SJCRH30 (cell line): ENCODE measurements at regions not wholly inside any gene's neighbourhood (a gene's known extent, or its start where the extent isn't known, plus 50 kb on each side); places are given as distances from the start of the nearest gene placed in this dataset.
"Not testable (repeated sequence)": the region's sequence is repeated elsewhere in the genome, so short reads cannot be mapped to it uniquely, and the experiment has no call there.

ENCODE experiments used
- DNase-seq, 2 experiments: peaks; one replicate each; pipeline ENCODE4 v3.0.0-alpha.2; 2015 to 2020
- H3K27ac ChIP-seq: fragments of 250-450 bp; sonication (Bioruptor Pico); 2 replicates; pipeline ENCODE4 v1.5.1; 2020; ENCODE audit warnings: mild to moderate bottlenecking, moderate library complexity
- H3K27me3 ChIP-seq: fragments of 250-450 bp; sonication (Bioruptor Pico); 2 replicates; pipeline ENCODE4 v1.5.1; 2020; ENCODE audit warnings: mild to moderate bottlenecking, moderate library complexity
- H3K36me3 ChIP-seq: fragments of 250-450 bp; sonication (Bioruptor Pico); 2 replicates; pipeline ENCODE4 v1.5.1; 2020; ENCODE audit warnings: mild to moderate bottlenecking, moderate library complexity
- H3K4me1 ChIP-seq: fragments of 250-450 bp; sonication (Bioruptor Pico); 2 replicates; pipeline ENCODE4 v1.5.1; 2020; ENCODE audit warnings: mild to moderate bottlenecking, moderate library complexity
- H3K4me3 ChIP-seq: fragments of 250-450 bp; sonication (Bioruptor Pico); 2 replicates; pipeline ENCODE4 v1.5.1; 2020; ENCODE audit warnings: mild to moderate bottlenecking, moderate library complexity
- H3K9me3 ChIP-seq: fragments of 250-450 bp; sonication (Bioruptor Pico); replicated peaks from 2 replicates; pipeline ENCODE4 v1.5.1; 2020; ENCODE audit warnings: mild to moderate bottlenecking, moderate library complexity

DNA sequence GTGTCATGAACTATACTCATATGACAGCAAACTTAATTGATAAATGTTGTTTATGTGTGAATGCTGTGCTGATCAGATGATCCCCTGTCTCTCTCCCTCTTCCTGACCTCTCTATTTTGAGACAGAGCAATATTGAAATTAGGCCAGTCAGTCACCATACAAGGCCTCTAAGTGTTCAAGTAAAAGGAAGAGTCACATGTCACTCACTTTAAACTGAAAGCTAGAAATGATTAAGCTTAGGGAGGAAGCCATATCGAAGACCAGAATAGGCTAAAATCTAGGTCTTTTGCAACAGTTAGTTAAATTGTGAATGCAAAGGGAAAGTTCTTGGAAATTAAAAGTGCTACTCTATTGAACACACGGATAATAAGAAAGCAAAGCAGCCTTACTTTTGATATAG, 498.6 kb downstream of the ZPLD1 start:
- H3K4me3 ChIP-seq: no peak overlapping the region

DNA sequence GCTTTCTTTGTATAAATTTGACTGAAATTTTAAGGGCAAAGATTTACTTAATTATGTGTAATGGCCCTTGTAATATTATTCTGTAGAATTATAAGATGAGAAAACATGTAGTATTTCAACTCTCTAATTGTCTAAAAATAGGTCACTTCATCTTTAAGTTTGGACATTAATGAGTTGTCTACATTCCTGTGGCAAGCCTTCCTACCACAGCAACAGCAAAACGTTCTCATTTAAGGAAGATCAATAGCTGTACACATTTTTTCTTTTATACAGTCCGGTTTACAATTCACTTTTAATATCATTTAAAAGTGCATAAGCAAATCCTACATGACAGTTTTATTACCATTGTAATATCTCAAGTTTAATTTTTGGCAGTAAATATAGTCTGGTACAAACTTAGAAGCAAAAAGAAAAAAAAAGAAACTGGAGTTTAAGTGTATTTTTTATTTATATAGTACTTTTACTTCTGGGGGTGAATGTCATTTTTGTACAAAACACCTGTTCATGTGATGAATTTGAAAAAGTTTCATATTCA, 501.8 kb downstream of the ZPLD1 start:
- DNase-seq: no peak
- Histone ChIP-seq H3K36me3 (no peaks in the 10 kb centered on the region), H3K9me3 (no peaks in the 10 kb centered on the region), H3K4me3 (no peak overlapping the region), H3K27me3 (no peaks in the 10 kb centered on the region), H3K4me1 (no peaks in the 10 kb centered on the region), H3K27ac (no peak overlapping the region)

More for the DNA sequence above, 498.6 kb downstream of the ZPLD1 start:
- no peaks in the 10 kb centered on the region for H3K9me3 ChIP-seq
- H3K4me1 ChIP-seq: no peaks in the 10 kb centered on the region
- H3K27me3 ChIP-seq: no peaks in the 10 kb centered on the region
- no peak for DNase-seq
- H3K36me3 ChIP-seq: no peaks in the 10 kb centered on the region
- H3K27ac ChIP-seq: no peak overlapping the region

DNA sequence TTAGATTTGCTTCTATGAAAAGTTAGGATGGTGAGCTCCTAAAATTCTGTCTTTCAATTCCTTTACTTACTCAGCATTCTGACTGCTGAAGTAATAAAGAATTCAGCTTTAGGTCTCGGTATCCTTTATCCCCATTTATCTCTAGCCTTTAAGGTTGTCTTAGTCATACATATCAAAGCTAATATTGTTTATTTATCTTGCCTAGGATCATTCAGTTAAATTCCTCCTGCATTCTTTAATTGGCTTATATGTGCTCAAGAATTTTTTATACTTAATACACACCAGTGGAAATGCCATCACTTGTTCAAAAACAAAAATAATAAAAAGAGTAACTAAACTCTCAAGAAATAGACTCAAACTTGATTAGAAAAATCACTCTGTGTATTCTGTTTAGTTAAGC, 507.0 kb downstream of the ZPLD1 start:
- Histone ChIP-seq H3K4me3 (no peak overlapping the region), H3K27ac (no peak overlapping the region), H3K36me3 (no peaks in the 10 kb centered on the region), H3K4me1 (no peaks in the 10 kb centered on the region), H3K9me3 (no peaks in the 10 kb centered on the region), H3K27me3 (no peaks in the 10 kb centered on the region)
- DNase-seq: no peak

DNA sequence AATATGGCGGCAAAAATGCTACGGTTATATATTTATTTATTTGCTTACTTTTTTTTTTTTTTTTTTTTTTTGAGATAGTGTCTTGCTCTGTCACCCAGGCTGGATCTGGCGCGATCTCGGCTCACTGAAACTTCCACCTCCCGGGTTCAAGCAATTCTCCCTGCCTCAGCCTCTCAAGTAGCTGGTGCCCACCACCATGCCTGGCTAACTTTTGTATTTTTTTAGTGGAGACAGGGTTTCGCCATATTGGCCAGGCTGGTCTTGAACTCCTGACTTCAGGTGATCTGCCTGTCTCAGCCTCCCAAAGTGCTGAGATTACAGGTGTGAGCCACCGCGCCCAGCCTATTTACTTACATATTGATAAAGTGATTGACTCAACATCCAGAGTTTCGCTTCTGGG, 511.6 kb downstream of the ZPLD1 start:
- H3K27ac ChIP-seq, DNase-seq, H3K9me3 ChIP-seq, H3K4me1 ChIP-seq, H3K36me3 ChIP-seq, H3K4me3 ChIP-seq, H3K27me3 ChIP-seq: not testable (repeated sequence)

DNA sequence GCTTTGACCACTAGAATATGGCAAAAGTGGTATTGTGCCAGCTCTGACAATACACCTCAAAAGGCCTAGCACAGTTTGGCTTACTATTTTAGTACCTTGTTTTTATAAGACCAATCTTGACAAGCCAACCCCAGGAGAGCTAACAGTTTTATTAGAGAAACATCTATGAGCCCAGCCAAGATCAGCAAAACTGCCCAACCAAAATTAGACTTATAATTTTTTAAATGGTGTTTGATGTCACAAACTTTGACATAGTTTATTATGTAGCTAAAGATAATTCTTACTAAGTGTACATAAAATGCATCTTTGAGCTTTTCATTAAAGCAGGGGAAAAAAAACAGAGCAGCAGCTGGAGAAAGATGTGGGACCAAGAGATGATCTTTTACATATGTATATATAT, 537.5 kb downstream of the ZPLD1 start:
- no peak for DNase-seq

DNA sequence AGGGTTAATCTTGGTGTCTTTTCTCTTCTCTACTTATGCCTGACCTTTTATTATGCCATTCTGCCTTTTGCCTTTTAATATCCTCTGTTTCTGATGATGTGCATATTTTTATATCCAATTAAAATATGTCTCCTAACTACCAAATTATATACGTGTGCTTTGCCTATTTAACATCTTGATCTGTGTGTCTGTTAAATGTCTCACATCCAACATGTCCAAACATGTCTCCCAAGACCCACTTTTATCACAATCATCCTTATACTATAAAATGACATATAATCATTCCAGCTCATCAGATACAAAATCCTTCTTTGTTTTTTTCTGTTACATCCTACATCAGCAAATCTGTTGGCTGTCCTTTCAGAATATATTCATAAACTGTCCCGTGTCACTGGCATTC, 539.5 kb downstream of the ZPLD1 start:
- Histone ChIP-seq H3K4me1 (no peaks in the 10 kb centered on the region), H3K9me3 (no peaks in the 10 kb centered on the region; the same call in 1 of the 2 replicates), H3K4me3 (no peak overlapping the region), H3K36me3 (no peaks in the 10 kb centered on the region), H3K27ac (no peak overlapping the region), H3K27me3 (no peaks in the 10 kb centered on the region)
- no peak for DNase-seq

More for the DNA sequence above, 537.5 kb downstream of the ZPLD1 start:
- no peaks in the 10 kb centered on the region; the same call in 1 of the 2 replicates for H3K9me3 ChIP-seq
- H3K27me3 ChIP-seq: no peaks in the 10 kb centered on the region
- H3K36me3 ChIP-seq: no peaks in the 10 kb centered on the region
- no peak overlapping the region for H3K4me3 ChIP-seq
- H3K4me1 ChIP-seq: no peaks in the 10 kb centered on the region
- no peak overlapping the region for H3K27ac ChIP-seq

DNA sequence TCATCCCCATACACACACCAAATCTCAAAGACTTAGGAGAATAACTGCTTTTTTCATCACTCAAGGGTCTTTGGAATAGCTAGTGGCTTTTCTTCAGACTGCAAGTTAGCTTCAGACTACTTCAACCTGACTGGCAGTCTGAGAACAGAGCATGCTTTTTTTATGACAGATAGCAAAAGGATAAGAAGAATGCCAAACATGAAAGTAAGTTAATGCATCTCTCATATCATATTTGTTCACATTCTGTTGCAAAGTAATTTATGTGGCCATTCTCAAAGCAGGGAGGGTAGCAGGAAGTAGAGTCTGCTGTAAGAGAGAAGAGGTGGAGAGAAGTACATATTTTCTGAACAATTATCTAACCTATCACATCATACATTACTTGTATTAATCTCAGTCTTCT, 544.4 kb downstream of the ZPLD1 start:
- no peak for DNase-seq
- Histone ChIP-seq H3K27me3 (no peaks in the 10 kb centered on the region), H3K9me3 (no peaks in the 10 kb centered on the region), H3K36me3 (no peaks in the 10 kb centered on the region), H3K27ac (no peak overlapping the region), H3K4me3 (no peak overlapping the region), H3K4me1 (peaks cover 12% of the 10 kb centered on the region)

DNA sequence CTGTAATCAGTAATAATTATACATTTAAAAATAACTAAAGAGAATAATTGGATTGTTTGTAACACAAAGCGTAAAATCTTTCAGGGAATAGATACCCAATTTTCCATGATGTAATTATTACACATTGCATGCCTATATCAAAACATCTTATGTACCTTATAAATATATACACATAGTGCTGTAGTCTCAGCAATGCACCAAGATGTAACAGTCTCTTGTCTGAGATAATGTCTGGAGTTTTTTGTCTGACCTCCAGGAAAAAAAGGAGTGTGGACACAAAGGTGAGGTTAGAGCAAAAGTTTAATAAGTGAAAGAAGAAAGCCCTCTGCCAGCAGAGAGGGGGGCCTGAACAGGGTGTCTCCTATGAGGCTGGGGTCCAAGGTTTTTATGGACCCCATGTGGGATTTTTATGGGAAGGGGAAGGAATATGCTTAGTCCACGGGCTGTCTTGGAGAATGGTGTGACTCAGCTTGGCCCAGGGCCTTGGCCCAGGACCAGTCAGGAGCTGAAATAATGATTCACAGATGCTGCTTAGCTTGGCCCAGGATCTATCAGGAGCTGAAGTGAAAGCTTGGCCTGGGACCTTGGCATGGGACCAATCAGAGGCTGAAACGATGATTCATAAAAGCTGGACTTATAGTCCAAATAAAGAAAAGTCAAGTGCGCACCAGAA, 545.0 kb downstream of the ZPLD1 start:
- H3K4me1 ChIP-seq: peaks cover 12% of the 10 kb centered on the region
- H3K27me3 ChIP-seq: no peaks in the 10 kb centered on the region
- no peaks in the 10 kb centered on the region for H3K36me3 ChIP-seq
- no peak overlapping the region for H3K4me3 ChIP-seq
- no peaks in the 10 kb centered on the region for H3K9me3 ChIP-seq
- no peak overlapping the region for H3K27ac ChIP-seq
- peak; percentile 42 to 56 for DNase-seq

DNA sequence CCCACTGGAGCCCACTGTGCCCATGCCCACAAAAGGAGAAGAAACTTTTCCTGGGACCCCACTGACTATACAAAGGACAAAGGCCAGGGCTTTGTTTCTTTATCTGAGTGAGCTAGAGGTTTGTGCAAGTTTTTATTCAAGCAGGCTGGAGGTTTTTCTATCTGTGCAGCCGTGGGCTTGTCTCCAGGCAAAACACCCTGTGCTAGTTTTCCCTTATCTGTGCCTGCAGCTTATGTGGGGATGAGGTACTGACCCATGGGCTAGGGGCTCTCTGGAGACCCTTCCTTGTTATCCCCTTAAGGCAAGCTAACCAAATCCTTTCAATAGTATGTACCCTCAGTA, 545.5 kb downstream of the ZPLD1 start:
- H3K27me3 ChIP-seq: no peaks in the 10 kb centered on the region
- no peaks in the 10 kb centered on the region for H3K36me3 ChIP-seq
- no peak overlapping the region for H3K4me3 ChIP-seq
- no peak for DNase-seq
- no peak overlapping the region for H3K27ac ChIP-seq
- no peaks in the 10 kb centered on the region for H3K9me3 ChIP-seq
- peaks cover 12% of the 10 kb centered on the region for H3K4me1 ChIP-seq

DNA sequence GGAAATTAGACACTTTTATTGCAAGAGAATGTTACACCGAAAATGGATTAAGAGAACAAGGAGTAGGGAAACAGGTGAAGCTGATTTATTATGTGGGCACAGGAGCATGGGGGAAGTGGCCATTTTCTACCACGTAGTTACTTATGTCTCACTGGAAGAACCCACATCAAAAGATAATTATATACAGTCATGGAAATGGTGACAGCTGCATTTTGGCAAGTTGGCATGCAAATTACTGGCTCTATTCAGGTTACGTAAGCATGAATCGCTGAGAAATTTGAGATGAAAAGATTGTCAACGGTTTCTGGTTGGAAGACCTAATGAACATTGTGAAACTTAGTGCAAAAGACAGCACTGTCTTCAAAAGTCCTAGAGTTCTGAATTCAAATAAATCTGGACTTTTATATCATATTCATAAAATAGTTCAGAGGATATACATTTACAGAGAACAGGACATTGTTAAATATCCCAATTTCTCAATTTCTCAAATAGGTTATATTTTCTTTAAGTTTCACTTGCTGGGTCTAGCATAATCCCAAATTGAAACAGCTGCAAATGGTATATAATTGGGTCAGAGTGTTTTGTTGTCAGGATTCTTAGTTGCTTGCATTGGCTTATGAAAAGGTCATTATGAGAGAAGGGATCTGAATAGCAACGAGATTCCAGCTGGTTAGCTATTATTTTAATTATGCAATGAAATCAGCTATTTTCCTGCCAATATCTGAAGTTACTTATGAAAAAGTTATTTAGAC, 567.8 kb downstream of the ZPLD1 start:
- peak; percentile 84 to 97 for DNase-seq

DNA sequence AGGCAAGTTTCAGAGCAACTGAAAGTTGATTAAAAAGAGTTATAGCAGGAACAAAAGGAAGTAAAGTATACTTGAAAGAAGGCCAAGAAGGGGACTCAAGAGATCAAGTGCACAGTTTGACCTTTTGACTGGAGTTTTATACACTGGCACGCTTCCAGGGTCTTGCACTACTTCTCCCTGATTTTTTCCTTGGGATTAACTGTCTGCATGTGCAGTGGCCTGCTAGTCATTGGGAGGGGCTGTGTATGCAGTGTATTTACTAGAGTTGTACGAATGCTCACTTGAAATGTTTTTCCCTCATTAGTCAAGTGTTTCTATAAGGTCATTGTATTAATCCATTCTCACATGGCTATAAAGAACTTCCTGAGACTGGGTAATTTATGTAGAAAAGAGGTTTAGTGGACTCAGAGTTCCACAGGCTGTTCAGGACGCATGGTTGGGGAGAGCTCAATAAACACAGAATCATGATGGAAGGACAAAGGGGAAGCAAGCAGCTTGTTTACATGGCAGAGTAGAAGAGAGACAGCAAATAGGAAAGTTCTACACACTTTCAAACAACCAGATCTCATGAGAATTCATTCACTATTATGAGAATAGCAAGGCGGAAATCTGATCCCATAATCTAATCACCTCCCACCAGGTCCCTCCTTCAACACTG, 571.8 kb downstream of the ZPLD1 start:
- Histone ChIP-seq H3K27ac (no peak overlapping the region), H3K4me1 (peaks cover 15% of the 10 kb centered on the region), H3K27me3 (no peaks in the 10 kb centered on the region), H3K9me3 (no peaks in the 10 kb centered on the region), H3K4me3 (no peak overlapping the region), H3K36me3 (no peaks in the 10 kb centered on the region)
- DNase-seq: peak in 1 of 2 experiments; percentile 12

More for the DNA sequence above, 567.8 kb downstream of the ZPLD1 start:
- H3K4me3 ChIP-seq: peak overlapping the region; percentile 5
- no peaks in the 10 kb centered on the region for H3K27me3 ChIP-seq
- no peaks in the 10 kb centered on the region for H3K9me3 ChIP-seq
- H3K4me1 ChIP-seq: peaks cover 26% of the 10 kb centered on the region
- H3K27ac ChIP-seq: peak overlapping the region; percentile 84
- H3K36me3 ChIP-seq: no peaks in the 10 kb centered on the region

DNA sequence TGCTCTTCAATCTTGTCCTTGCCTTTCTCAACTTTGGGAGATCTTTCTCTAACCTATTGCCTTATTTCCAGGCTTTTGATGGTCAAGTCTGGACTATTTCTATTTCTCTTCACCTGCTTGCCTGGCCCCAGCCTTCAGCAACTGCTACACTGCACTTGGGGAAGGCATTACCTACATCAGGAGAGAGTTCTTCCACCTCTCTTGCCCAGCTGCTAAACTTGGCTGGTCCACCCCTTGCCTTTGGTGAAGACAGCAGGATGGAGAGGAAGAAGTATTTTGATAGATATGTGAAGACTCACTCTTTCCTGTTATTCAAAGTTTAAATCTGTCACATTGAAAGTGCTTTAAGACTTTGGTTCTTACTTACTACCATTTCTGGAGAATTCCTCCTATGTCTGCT, 574.8 kb downstream of the ZPLD1 start:
- DNase-seq: no peak
- Histone ChIP-seq H3K4me3 (no peak overlapping the region), H3K36me3 (no peaks in the 10 kb centered on the region), H3K9me3 (no peaks in the 10 kb centered on the region), H3K4me1 (peaks cover 4% of the 10 kb centered on the region; the same call in 1 of the 2 replicates), H3K27me3 (no peaks in the 10 kb centered on the region), H3K27ac (no peak overlapping the region)

DNA sequence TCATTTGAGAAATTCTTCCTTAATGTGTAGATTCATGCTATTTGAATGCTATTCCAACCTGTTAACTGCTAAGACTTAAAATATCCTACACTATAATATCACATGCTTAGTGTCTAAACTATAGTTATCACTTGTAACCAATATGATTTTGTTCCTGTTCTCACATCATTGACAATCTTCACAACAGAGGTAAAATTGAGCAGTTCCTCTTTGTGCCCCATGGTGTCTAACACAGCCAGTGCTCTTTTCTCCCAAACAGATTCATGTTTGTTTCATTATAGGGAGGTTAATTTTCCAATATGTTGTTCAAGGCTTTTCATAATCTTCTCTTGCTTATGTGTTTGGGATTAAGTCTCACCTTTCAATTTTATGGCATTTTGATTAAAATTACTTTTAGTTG, 591.1 kb downstream of the ZPLD1 start:
- H3K4me1 ChIP-seq: no peaks in the 10 kb centered on the region; the same call in 1 of the 2 replicates
- no peak overlapping the region for H3K4me3 ChIP-seq
- no peaks in the 10 kb centered on the region for H3K27me3 ChIP-seq

DNA sequence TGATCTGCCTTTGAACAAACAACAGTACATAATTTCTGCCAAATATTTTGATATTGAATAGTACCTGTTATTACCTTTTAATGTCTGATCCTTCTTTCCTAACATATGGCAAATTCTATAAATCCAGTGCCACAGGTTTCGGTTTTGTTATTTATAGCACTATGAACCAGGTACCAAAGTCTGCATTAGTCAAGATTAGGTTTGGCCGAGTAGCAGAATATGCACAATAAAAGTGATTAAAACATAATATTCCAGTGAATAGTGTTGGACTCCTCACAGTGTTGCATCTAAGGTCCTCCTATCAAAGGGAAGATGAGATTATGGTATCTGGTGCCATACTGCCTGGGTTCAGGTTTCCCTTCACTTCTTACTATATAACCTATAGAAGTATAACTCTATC, 599.0 kb downstream of the ZPLD1 start:
- Histone ChIP-seq H3K4me3 (no peak overlapping the region), H3K4me1 (no peaks in the 10 kb centered on the region), H3K27me3 (no peaks in the 10 kb centered on the region), H3K9me3 (no peaks in the 10 kb centered on the region), H3K27ac (no peak overlapping the region), H3K36me3 (no peaks in the 10 kb centered on the region)
- no peak for DNase-seq

More for the DNA sequence above, 591.1 kb downstream of the ZPLD1 start:
- H3K9me3 ChIP-seq: no peaks in the 10 kb centered on the region
- DNase-seq: no peak
- H3K36me3 ChIP-seq: no peaks in the 10 kb centered on the region
- no peak overlapping the region for H3K27ac ChIP-seq

DNA sequence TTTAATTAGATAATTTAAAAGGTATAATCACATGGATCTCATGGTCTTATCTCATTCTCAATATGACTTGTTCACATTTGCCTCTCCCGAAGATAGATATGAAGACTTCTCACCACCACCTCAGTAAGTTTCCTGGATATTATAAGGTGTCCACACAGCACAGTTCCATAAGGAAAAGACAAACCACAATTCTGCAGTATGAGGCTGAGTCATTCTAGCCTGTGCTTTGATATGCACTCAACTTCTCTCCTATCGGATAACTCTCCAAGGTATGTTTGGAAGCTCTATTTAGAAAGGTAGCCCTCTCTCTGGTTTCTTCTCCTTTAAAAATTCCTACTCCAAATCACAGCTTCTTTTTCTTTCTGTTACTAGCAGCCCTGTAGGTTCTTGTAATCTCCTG, 612.8 kb downstream of the ZPLD1 start:
- Histone ChIP-seq H3K9me3 (no peaks in the 10 kb centered on the region), H3K27ac (no peak overlapping the region), H3K4me3 (no peak overlapping the region), H3K27me3 (no peaks in the 10 kb centered on the region), H3K36me3 (no peaks in the 10 kb centered on the region), H3K4me1 (no peaks in the 10 kb centered on the region)
- no peak for DNase-seq
